Spleen (tissue), 11 donors: ENCODE measurements at regions not wholly inside any gene's neighbourhood (a gene's known extent, or its start where the extent isn't known, plus 50 kb on each side); places are given as distances from the start of the nearest gene placed in this dataset.

ENCODE experiments used
- DNase-seq: peaks from one replicate; pipeline ENCODE4 v3.0.0-alpha.2; 2020
- H3K27ac ChIP-seq, 8 donors: fragments of 200-600 bp; sonication (generic) in 7 of 8; 1 replicate in 4 of 8; 2 replicates in 4 of 8; pipeline versions ENCODE4 v1.5.0 to v1.8.0; 2016 to 2021; ENCODE audit warnings: inconsistent platforms in 4 of 8, mild to moderate bottlenecking in 4 of 8, moderate library complexity in 1 of 8
- H3K27me3 ChIP-seq, 7 donors: fragments of 200-600 bp; sonication (generic) in 6 of 7; replicated peaks in 1 of 7; 1 replicate in 4 of 7; 2 replicates in 3 of 7; pipeline versions ENCODE4 v1.5.0 to v1.8.0; 2016 to 2021; ENCODE audit warnings: inconsistent platforms in 3 of 7, mild to moderate bottlenecking in 1 of 7
- H3K36me3 ChIP-seq, 6 donors: fragments of 200-600 bp; sonication (generic) in 5 of 6; 1 replicate in 4 of 6; 2 replicates in 2 of 6; pipeline versions ENCODE4 v1.5.0 to v1.8.0; 2016 to 2021; ENCODE audit warnings: inconsistent platforms in 2 of 6
- H3K4me1 ChIP-seq, 6 donors: fragments of 200-600 bp; sonication (generic) in 5 of 6; 1 replicate in 3 of 6; 2 replicates in 3 of 6; pipeline versions ENCODE4 v1.5.0 to v1.8.0; 2016 to 2021; ENCODE audit warnings: inconsistent platforms in 3 of 6
- H3K4me3 ChIP-seq, 8 donors: fragments of 200-600 bp; sonication (generic) in 7 of 8; 1 replicate in 4 of 8; 2 replicates in 4 of 8; pipeline versions ENCODE4 v1.5.0 to v1.8.0; 2016 to 2021; ENCODE audit warnings: inconsistent platforms in 4 of 8, mild to moderate bottlenecking in 4 of 8, moderate library complexity in 2 of 8
- H3K9me3 ChIP-seq, 8 donors: fragments of 200-600 bp; sonication (generic) in 7 of 8; 1 replicate in 4 of 8; 2 replicates in 4 of 8; pipeline versions ENCODE4 v1.5.0 to v1.8.0; 2016 to 2021; ENCODE audit warnings: inconsistent platforms in 4 of 8
- CTCF ChIP-seq, 11 experiments: fragments of 200-600 bp in 7 of 11; fragments of 450-650 bp in 4 of 11; sonication (generic) in 4 of 11; IDR thresholded peaks in 8 of 11; conservative IDR thresholded peaks in 3 of 11; 1 replicate in 7 of 11; 2 replicates in 4 of 11; pipeline versions ENCODE4 v1.4.0 to v1.8.0; 2016 to 2021; ENCODE audit warnings: antibody characterized with exemption in 11 of 11, inconsistent platforms in 4 of 11, mild to moderate bottlenecking in 1 of 11
- POLR2A ChIP-seq, 3 donors: fragments of 450-650 bp; IDR thresholded peaks; one replicate each; pipeline ENCODE4 v1.5.1; 2017; ENCODE audit warnings: antibody characterized with exemption in 3 of 3, mild to moderate bottlenecking in 1 of 3
- POLR2AphosphoS5 ChIP-seq, 3 donors: sonication (generic); formaldehyde crosslinking; IDR thresholded peaks; one replicate each; pipeline ENCODE4 v1.5.1; 2017; ENCODE audit warnings: antibody characterized with exemption in 3 of 3
- WGBS, 5 donors: extraction: QIAGEN DNeasy Blood & Tissue Kit in 3 of 5; methylation state at CpG; one replicate each; pipeline versions ENCODE4 v1.1.5 to v1.1.7; 2013 to 2018; 5-methylcytosine and 5-hydroxymethylcytosine counted together
- intact Hi-C: fragments of 100-400 bp; cut with DNase I; formaldehyde crosslinking; loops from one replicate; pipeline ENCODE4 v1.15.0; 2023; ENCODE audit warnings: low total_unique reads
- donor health status: healthy with polysubstance abuse.
- donor health status: DM: no; HTN: no; CAD: no; lungs with moderate emphysema.
- donor health status: DM: no; HTN: no; CAD: no.
- donor health status: Bipolar disorder and iron deficiency.
- donor health status: healthy.
- donor health status: DM: no; HTN: no; CAD: no.
- donor health status: DM: yes; HTN: yes; CAD: no.

GRCh38 chr6:91926361-91926760 lies 1339.5 kb upstream of the MAP3K7 start:
- Histone ChIP-seq H3K27me3 (no peaks in the 10 kb centered on the region), H3K9me3 (peaks cover 0 to 23% (median 13%) of the 10 kb centered on the region in 8 donors), H3K4me1 (no peaks in the 10 kb centered on the region), H3K4me3 (no peak overlapping the region), H3K36me3 (no peaks in the 10 kb centered on the region), H3K27ac (no peak overlapping the region)
- TF ChIP-seq POLR2A (IDR thresholded peaks at IDR 0.05) (no peak), POLR2AphosphoS5 (IDR thresholded peaks at IDR 0.05) (no peak), CTCF (IDR thresholded peaks at IDR 0.05 in 8 of 11, conservative IDR thresholded peaks at IDR 0.05 in 3 of 11) (no peak)
- intact Hi-C loops, result no loop called here
- DNase-seq, result no peak
- WGBS, 5 donors, result 85 to 92% (median 88%) methylated on average over 10 of the region's 10 CpGs

GRCh38 chr6:91911945-91912344 lies 1325.1 kb upstream of the MAP3K7 start:
- Histone ChIP-seq H3K9me3 (peaks cover 0 to 10% (median 0%) of the 10 kb centered on the region in 8 donors), H3K4me1 (no peaks in the 10 kb centered on the region), H3K36me3 (no peaks in the 10 kb centered on the region), H3K4me3 (no peak overlapping the region), H3K27me3 (no peaks in the 10 kb centered on the region), H3K27ac (no peak overlapping the region)
- 87 to 98% (median 95%) methylated on average over 2 of the region's 2 CpGs for WGBS, 5 donors
- DNase-seq, result no peak
- no peak for TF ChIP-seq POLR2AphosphoS5 (IDR thresholded peaks at IDR 0.05)
- no peak for TF ChIP-seq POLR2A (IDR thresholded peaks at IDR 0.05)
- TF ChIP-seq CTCF (IDR thresholded peaks at IDR 0.05 in 8 of 11, conservative IDR thresholded peaks at IDR 0.05 in 3 of 11), result no peak
- intact Hi-C loops, result no loop called here

GRCh38 chr6:91904586-91905164 lies 1317.8 kb upstream of the MAP3K7 start:
- Histone ChIP-seq H3K36me3 (no peaks in the 10 kb centered on the region), H3K4me1 (no peaks in the 10 kb centered on the region), H3K4me3 (no peak overlapping the region), H3K9me3 (peaks cover 0 to 6% (median 0%) of the 10 kb centered on the region in 8 donors), H3K27ac (no peak overlapping the region), H3K27me3 (no peaks in the 10 kb centered on the region)
- DNase-seq, result no peak
- TF ChIP-seq POLR2AphosphoS5 (IDR thresholded peaks at IDR 0.05) (no peak), CTCF (IDR thresholded peaks at IDR 0.05 in 8 of 11, conservative IDR thresholded peaks at IDR 0.05 in 3 of 11) (no peak), POLR2A (IDR thresholded peaks at IDR 0.05) (no peak)
- 64 to 89% (median 66%) methylated on average over 4 of the region's 4 CpGs for WGBS, 5 donors
- intact Hi-C loops, result no loop called here

- Histone ChIP-seq H3K36me3 (no peaks in the 10 kb centered on the region), H3K27me3 (no peaks in the 10 kb centered on the region), H3K4me3 (no peak overlapping the region), H3K9me3 (peaks cover 0 to 28% (median 16%) of the 10 kb centered on the region in 8 donors), H3K4me1 (no peaks in the 10 kb centered on the region), H3K27ac (no peak overlapping the region)
- intact Hi-C loops, result no loop called here
- DNase-seq, result no peak
- 80 to 91% (median 86%) methylated on average over 6 of the region's 6 CpGs for WGBS, 5 donors
- TF ChIP-seq CTCF (IDR thresholded peaks at IDR 0.05 in 8 of 11, conservative IDR thresholded peaks at IDR 0.05 in 3 of 11) (no peak), POLR2AphosphoS5 (IDR thresholded peaks at IDR 0.05) (no peak), POLR2A (IDR thresholded peaks at IDR 0.05) (no peak)
Measured at GRCh38 chr6:91895599-91896285, 1308.9 kb upstream of the MAP3K7 start.
